PC-9 (cell line): ENCODE measurements at regions not wholly inside any gene's neighbourhood (a gene's known extent, or its start where the extent isn't known, plus 50 kb on each side); places are given as distances from the start of the nearest gene placed in this dataset.

Experiments used
- BruUV-seq: library from RNA; stranded (reverse); fragments of 400-500 nt; replicated peaks from 2 replicates; lab custom pipeline; 2021; lab: Mats Ljungman, UMichigan
- CTCF ChIA-PET: fragments of 300-600 bp; sonication (Branson Sonifier 250); formaldehyde crosslinking; loops from one replicate; lab custom pipeline; 2022; ENCODE audit warnings: antibody characterized with exemption; lab: Charles Lee
- POLR2A ChIA-PET: fragments of 300-600 bp; sonication (Branson Sonifier 250); formaldehyde crosslinking; loops from one replicate; lab custom pipeline; 2022; ENCODE audit warnings: antibody characterized with exemption; ENCODE audit not compliant: unreplicated experiment; lab: Charles Lee
- DNase-seq, 2 experiments: peaks; one replicate each; pipeline versions ENCODE4 v3.0.0 to v3.0.0-alpha.2; 2015 to 2022; ENCODE audit warnings: mixed read lengths in 1 of 2
- H2AFZ ChIP-seq: fragments of 200-600 bp; sonication (generic); 2 replicates; pipeline ENCODE4 v1.8.1; 2017; ENCODE audit warnings: antibody characterized with exemption
- H3F3A ChIP-seq: fragments of 200-600 bp; sonication (generic); 2 replicates; pipeline ENCODE4 v1.8.1; 2017; ENCODE audit warnings: antibody characterized with exemption, mild to moderate bottlenecking, low read depth; ENCODE audit not compliant: insufficient read depth
- H3K27ac ChIP-seq: fragments of 200-600 bp; sonication (generic); 2 replicates; pipeline ENCODE4 v1.6.1; 2016; ENCODE audit warnings: mixed run types
- H3K27me3 ChIP-seq: fragments of 200-600 bp; sonication (generic); 2 replicates; pipeline ENCODE4 v1.6.1; 2016; ENCODE audit warnings: low read depth, mixed run types; ENCODE audit not compliant: insufficient read depth
- H3K36me3 ChIP-seq: fragments of 200-600 bp; sonication (generic); 2 replicates; pipeline ENCODE4 v1.6.1; 2016; ENCODE audit warnings: low read depth, mixed run types
- H3K4me1 ChIP-seq: fragments of 200-600 bp; sonication (generic); replicated peaks from 2 replicates; pipeline ENCODE4 v1.6.1; 2016; ENCODE audit warnings: mixed run types; ENCODE audit not compliant: insufficient read depth
- H3K4me2 ChIP-seq: fragments of 200-600 bp; sonication (generic); 2 replicates; pipeline ENCODE4 v1.6.1; 2017; ENCODE audit warnings: mixed run types
- H3K4me3 ChIP-seq: fragments of 200-600 bp; sonication (generic); 2 replicates; pipeline ENCODE4 v1.6.1; 2016; ENCODE audit warnings: mixed run types
- H3K79me2 ChIP-seq: fragments of 200-600 bp; sonication (generic); 2 replicates; pipeline ENCODE4 v1.6.1; 2017; ENCODE audit warnings: low read depth, mixed run types
- H3K9me2 ChIP-seq: fragments of 200-600 bp; sonication (generic); 2 replicates; pipeline ENCODE4 v1.8.1; 2017; ENCODE audit warnings: mild to moderate bottlenecking; ENCODE audit not compliant: insufficient read depth
- H3K9me3 ChIP-seq: fragments of 200-600 bp; sonication (generic); 2 replicates; pipeline ENCODE4 v1.8.1; 2016; ENCODE audit warnings: low read depth; ENCODE audit not compliant: insufficient read depth
- H4K20me1 ChIP-seq: fragments of 200-600 bp; sonication (generic); 2 replicates; pipeline ENCODE4 v1.8.1; 2017; ENCODE audit not compliant: insufficient read depth
- EZH2 ChIP-seq: fragments of 200-600 bp; sonication (generic); IDR thresholded peaks from 2 replicates; pipeline ENCODE4 v1.8.0; 2017; ENCODE audit warnings: antibody characterized with exemption, low read depth
- intact Hi-C: fragments of 100-400 bp; cut with micrococcal nuclease; formaldehyde crosslinking; loops from one replicate; pipeline ENCODE4 v1.10.0; 2022; ENCODE audit not compliant: unreplicated experiment
- TF ChIP-seq, protein P1 (sequence below): fragments of 200-600 bp; sonication (generic); conservative IDR thresholded peaks from 2 replicates; pipeline ENCODE4 v1.6.1; 2017; ENCODE audit warnings: mixed run types, antibody characterized with exemption, mild to moderate bottlenecking, moderate library complexity

DNA sequence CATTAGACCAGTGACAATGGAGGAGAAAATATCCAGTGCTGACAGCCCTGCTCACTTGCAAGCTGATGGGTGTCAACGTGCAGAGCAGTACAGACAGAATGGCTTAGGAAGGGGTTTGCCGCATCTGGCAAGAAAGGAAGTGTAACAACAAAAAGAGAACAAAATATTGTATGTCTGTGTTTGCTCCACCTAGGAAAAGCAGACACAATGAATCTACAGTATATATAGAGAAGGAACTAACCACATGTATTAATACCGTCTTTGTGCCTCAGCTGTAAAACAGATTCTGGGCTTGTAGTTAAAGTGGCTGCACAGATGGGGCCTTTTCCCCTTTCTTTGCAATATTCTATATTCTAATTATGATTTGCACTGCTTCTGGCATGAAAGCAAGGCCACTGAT is 281.1 kb upstream of the MEOX2 start:
- Histone ChIP-seq H4K20me1 (no peaks in the 10 kb centered on the region), H3K27me3 (no peaks in the 10 kb centered on the region), H3K4me3 (no peak overlapping the region), H3K79me2 (no peaks in the 10 kb centered on the region), H3K9me3 (no peaks in the 10 kb centered on the region), H2AFZ (no peak overlapping the region), H3K36me3 (no peaks in the 10 kb centered on the region), H3K4me2 (no peak overlapping the region), H3F3A (no peaks in the 10 kb centered on the region), H3K27ac (no peak overlapping the region), H3K4me1 (no peaks in the 10 kb centered on the region), H3K9me2 (no peaks in the 10 kb centered on the region; the same call in 1 of the 2 replicates)
- DNase-seq, result no peak
- TF ChIP-seq, protein P1, sequence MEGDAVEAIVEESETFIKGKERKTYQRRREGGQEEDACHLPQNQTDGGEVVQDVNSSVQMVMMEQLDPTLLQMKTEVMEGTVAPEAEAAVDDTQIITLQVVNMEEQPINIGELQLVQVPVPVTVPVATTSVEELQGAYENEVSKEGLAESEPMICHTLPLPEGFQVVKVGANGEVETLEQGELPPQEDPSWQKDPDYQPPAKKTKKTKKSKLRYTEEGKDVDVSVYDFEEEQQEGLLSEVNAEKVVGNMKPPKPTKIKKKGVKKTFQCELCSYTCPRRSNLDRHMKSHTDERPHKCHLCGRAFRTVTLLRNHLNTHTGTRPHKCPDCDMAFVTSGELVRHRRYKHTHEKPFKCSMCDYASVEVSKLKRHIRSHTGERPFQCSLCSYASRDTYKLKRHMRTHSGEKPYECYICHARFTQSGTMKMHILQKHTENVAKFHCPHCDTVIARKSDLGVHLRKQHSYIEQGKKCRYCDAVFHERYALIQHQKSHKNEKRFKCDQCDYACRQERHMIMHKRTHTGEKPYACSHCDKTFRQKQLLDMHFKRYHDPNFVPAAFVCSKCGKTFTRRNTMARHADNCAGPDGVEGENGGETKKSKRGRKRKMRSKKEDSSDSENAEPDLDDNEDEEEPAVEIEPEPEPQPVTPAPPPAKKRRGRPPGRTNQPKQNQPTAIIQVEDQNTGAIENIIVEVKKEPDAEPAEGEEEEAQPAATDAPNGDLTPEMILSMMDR, result no peak
- no peak for TF ChIP-seq EZH2
- ChIA-PET CTCF (no interaction called here), POLR2A (no interaction called here)
- intact Hi-C loops, result no loop called here
- no TSS peak for BruUV-seq

DNA sequence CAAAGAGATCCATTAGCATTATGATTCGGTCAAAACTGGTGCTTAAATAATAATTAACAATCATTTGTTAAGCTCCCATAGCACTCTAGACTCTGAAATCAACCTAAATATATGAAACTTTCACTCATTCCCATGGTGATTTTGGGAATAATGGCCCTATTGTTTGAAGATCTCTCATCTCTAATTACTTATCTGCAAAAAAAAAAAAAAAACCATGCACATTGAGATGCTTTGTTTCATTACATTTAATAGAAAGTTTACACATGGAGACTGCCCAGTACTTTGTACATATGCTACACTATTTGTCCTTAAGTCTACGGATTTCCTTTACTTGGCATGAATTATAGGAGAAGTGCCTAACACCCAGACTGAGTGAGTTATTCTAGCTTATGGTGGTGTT is 280.6 kb upstream of the MEOX2 start:
- ChIA-PET CTCF (no interaction called here), POLR2A (no interaction called here)
- no peaks in the 10 kb centered on the region; the same call in 1 of the 2 replicates for H3K9me2 ChIP-seq
- no peak overlapping the region for H2AFZ ChIP-seq
- no peaks in the 10 kb centered on the region for H3K4me1 ChIP-seq
- intact Hi-C loops, result no loop called here
- no peak overlapping the region for H3K4me3 ChIP-seq
- no peaks in the 10 kb centered on the region for H4K20me1 ChIP-seq
- no peak overlapping the region for H3K4me2 ChIP-seq
- TF ChIP-seq, protein P1, result no peak
- TF ChIP-seq EZH2, result no peak
- no peaks in the 10 kb centered on the region for H3K79me2 ChIP-seq
- no TSS peak for BruUV-seq
- H3F3A ChIP-seq, result no peaks in the 10 kb centered on the region
- H3K27ac ChIP-seq, result no peak overlapping the region
- H3K36me3 ChIP-seq, result no peaks in the 10 kb centered on the region
- H3K27me3 ChIP-seq, result no peaks in the 10 kb centered on the region
- no peaks in the 10 kb centered on the region for H3K9me3 ChIP-seq
- DNase-seq, result no peak

DNA sequence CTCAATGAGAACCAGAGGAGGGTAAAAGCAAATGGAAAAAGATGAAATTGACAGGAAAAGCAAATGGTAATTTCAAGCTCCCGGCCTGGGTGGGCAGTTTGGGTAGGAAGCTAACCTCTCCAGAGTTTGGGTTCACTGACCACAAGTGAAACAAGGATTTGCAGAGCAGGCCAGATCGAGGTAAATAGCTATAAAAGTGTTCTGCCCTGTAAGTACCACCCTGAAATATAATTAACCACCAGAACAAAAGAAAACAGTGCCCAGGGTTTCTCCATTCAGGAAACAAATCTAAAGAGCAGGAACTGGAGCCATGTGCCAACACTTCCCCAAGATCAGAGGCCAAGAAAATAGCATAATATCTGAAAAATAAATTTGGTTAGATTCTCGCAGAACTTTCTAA is 276.7 kb upstream of the MEOX2 start:
- Histone ChIP-seq H3K4me2 (no peak overlapping the region), H3K4me1 (no peaks in the 10 kb centered on the region), H3K9me3 (no peaks in the 10 kb centered on the region), H3K27me3 (no peaks in the 10 kb centered on the region), H3F3A (no peaks in the 10 kb centered on the region), H3K27ac (no peak overlapping the region), H3K9me2 (no peaks in the 10 kb centered on the region), H2AFZ (no peak overlapping the region), H3K4me3 (no peak overlapping the region), H3K36me3 (no peaks in the 10 kb centered on the region), H3K79me2 (no peaks in the 10 kb centered on the region), H4K20me1 (no peaks in the 10 kb centered on the region)
- intact Hi-C loops, result no loop called here
- DNase-seq, result no peak
- TF ChIP-seq EZH2, result no peak
- TF ChIP-seq, protein P1, result no peak
- POLR2A ChIA-PET, result no interaction called here
- BruUV-seq, result no TSS peak
- CTCF ChIA-PET, result no interaction called here
